Thyroid gland (tissue), 4 donors: ENCODE measurements at regions not wholly inside any gene's neighbourhood (a gene's known extent, or its start where the extent isn't known, plus 50 kb on each side); places are given as distances from the start of the nearest gene placed in this dataset.

Source experiments
- DNase-seq, 2 donors: peaks; one replicate each; pipeline ENCODE4 v3.0.0-alpha.2; 2019
- H3K27ac ChIP-seq, 3 donors: fragments of 200-600 bp; sonication (generic); 1 replicate in 2 of 3; 2 replicates in 1 of 3; pipeline ENCODE4 v1.5.1; 2016 to 2019; ENCODE audit warnings: mild to moderate bottlenecking in 1 of 3, moderate library complexity in 1 of 3
- H3K27me3 ChIP-seq: fragments of 200-600 bp; sonication (generic); one replicate; pipeline ENCODE4 v1.5.1; 2019
- H3K36me3 ChIP-seq, 2 donors: fragments of 200-600 bp; sonication (generic); one replicate each; pipeline ENCODE4 v1.5.1; 2016 to 2019
- H3K4me1 ChIP-seq, 2 donors: fragments of 200-600 bp; sonication (generic); one replicate each; pipeline ENCODE4 v1.5.1; 2017 to 2019
- H3K4me3 ChIP-seq, 3 donors: fragments of 200-600 bp; sonication (generic); replicated peaks in 1 of 3; 1 replicate in 2 of 3; 2 replicates in 1 of 3; pipeline ENCODE4 v1.5.1; 2016; ENCODE audit warnings: mild to moderate bottlenecking in 1 of 3
- H3K9me3 ChIP-seq: fragments of 200-600 bp; sonication (generic); one replicate; pipeline ENCODE4 v1.5.1; 2017
- POLR2A ChIP-seq, 2 donors: fragments of 450-650 bp; IDR thresholded peaks; one replicate each; pipeline ENCODE4 v1.6.1; 2017; ENCODE audit warnings: antibody characterized with exemption in 2 of 2, mild to moderate bottlenecking in 2 of 2, moderate library complexity in 1 of 2
- WGBS, 2 donors: methylation state at CpG; one replicate each; pipeline ENCODE4 v1.1.5; 2017; 5-methylcytosine and 5-hydroxymethylcytosine counted together
- intact Hi-C: fragments of 100-400 bp; cut with DNase I; formaldehyde crosslinking; loops from one replicate; pipeline ENCODE4 v1.15.1; 2023
- TF ChIP-seq, protein P1 (sequence below), 6 experiments: fragments of 200-600 bp in 3 of 6; fragments of 450-650 bp in 3 of 6; sonication (generic) in 3 of 6; IDR thresholded peaks; one replicate each; pipeline ENCODE4 v1.5.1; 2016 to 2019; ENCODE audit warnings: antibody characterized with exemption in 6 of 6, mild to moderate bottlenecking in 2 of 6, inconsistent platforms in 1 of 6, moderate library complexity in 1 of 6

DNA sequence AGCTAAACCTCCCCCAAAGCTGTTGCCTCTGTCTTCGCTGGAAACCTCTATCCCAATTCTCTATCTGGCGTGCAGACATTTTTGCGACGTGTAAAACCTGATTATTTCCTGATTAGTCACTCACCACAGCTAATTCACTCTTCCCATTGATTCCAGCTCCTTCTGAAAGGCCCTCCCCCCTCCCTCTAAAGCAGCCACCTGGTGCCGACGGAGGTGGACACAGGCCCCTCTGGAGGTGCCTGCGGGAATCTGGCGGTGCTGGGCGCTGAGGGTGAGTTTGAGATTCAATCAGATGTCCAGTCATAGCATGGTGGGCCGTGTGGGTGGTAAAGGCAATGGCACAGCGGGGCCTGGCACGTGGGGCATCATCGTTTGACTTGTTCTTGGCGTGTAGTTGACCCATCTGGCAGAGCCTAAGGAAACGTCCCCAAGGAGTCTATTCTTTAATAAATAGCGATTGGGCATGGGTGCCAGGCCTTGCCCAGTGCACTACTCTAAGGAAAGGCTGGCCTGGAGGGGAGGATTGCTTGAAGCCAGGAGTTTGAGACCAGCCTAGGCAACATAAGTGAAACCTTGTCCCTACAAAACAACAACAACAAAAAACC is 271.1 kb upstream of the MVB12B start:
- no peaks in the 10 kb centered on the region for H3K4me1 ChIP-seq
- no peak for DNase-seq
- H3K9me3 ChIP-seq = no peaks in the 10 kb centered on the region
- no peak overlapping the region for H3K4me3 ChIP-seq
- no peaks in the 10 kb centered on the region for H3K36me3 ChIP-seq
- H3K27me3 ChIP-seq = no peaks in the 10 kb centered on the region
- 79 to 85% methylated on average over 16 of the region's 16 CpGs for WGBS, 2 donors
- no peak for TF ChIP-seq POLR2A (IDR thresholded peaks at IDR 0.05)
- TF ChIP-seq, protein P1, sequence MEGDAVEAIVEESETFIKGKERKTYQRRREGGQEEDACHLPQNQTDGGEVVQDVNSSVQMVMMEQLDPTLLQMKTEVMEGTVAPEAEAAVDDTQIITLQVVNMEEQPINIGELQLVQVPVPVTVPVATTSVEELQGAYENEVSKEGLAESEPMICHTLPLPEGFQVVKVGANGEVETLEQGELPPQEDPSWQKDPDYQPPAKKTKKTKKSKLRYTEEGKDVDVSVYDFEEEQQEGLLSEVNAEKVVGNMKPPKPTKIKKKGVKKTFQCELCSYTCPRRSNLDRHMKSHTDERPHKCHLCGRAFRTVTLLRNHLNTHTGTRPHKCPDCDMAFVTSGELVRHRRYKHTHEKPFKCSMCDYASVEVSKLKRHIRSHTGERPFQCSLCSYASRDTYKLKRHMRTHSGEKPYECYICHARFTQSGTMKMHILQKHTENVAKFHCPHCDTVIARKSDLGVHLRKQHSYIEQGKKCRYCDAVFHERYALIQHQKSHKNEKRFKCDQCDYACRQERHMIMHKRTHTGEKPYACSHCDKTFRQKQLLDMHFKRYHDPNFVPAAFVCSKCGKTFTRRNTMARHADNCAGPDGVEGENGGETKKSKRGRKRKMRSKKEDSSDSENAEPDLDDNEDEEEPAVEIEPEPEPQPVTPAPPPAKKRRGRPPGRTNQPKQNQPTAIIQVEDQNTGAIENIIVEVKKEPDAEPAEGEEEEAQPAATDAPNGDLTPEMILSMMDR (IDR thresholded peaks at IDR 0.05) = no peak
- H3K27ac ChIP-seq = no peak overlapping the region
- intact Hi-C loops = no loop called here

DNA sequence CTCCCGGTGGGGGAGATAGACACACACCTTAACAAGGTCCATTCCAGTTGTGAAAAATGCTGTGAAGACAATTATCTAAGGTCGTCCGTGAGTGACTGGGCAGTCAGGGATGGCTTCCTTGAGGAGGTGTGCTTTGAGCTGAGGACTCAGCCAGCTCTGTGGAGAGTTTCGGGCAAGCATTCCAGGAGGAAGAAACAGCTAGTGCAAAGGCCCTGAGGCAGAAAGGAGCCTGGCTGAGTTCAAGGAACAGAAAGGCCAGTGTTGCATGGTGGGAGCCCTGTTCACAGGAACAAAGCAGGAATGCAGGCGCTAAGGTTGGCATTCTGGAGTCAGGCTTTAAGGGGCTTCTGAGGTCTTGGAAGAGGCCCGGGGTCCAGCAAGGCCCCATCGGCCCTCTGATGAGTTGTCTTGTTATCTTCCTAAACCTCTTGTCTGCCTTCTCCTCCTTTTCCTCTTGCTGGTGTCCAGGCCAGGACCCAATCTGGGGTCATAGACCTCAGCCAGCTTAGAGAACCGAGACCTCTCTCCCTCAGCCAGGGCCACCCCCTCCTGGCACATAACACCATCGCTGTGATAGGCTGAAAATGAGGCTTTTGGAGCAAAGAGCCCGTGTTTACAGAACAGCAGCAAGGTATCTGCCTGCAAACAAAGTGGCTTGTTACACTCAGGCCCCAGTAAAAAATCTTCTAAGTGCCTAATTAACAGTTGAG is 270.2 kb upstream of the MVB12B start:
- 78 to 79% methylated on average over 10 of the region's 10 CpGs for WGBS, 2 donors
- Histone ChIP-seq H3K4me1 (no peaks in the 10 kb centered on the region), H3K27ac (no peak overlapping the region), H3K27me3 (no peaks in the 10 kb centered on the region), H3K4me3 (no peak overlapping the region), H3K9me3 (no peaks in the 10 kb centered on the region), H3K36me3 (no peaks in the 10 kb centered on the region)
- no peak for DNase-seq
- intact Hi-C loops = no loop called here
- no peak for TF ChIP-seq POLR2A (IDR thresholded peaks at IDR 0.05)
- TF ChIP-seq, protein P1 (IDR thresholded peaks at IDR 0.05) = no peak

DNA sequence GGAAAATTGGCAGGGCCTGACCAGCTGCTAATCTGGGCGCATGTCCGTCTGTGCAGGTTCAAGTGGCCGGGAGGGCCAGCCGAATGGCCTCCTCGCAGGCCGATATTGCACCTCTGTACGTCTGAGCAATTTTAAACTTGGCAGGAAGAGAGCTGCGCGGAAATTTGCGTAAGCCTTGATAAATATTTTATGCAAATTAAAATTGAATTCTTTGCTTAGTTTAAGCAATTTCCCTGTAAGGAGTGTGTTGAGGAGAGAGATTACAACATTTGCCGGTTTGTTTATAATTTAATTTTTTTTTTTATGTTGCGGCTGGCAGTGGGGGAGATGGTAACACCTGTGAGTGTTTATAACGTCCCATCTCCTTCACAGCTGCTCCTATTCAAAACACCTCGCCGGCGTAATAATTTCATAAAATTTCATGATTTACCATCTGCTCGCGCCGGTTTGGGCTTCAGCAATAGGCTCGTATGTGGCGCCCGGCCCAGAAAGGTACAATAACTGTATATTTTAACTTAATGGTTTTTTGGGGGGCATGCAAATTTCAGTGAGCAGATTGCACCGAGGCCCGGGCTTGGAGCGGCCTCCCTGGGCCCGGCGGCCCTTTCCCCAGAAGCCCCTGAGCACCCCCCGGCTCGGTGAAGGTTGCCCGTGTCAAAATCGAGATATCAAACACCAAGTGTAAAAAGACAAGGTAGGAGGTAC is 269.4 kb upstream of the MVB12B start:
- DNase-seq = no peak
- TF ChIP-seq, protein P1 (IDR thresholded peaks at IDR 0.05) = no peak
- TF ChIP-seq POLR2A (IDR thresholded peaks at IDR 0.05) = no peak
- no peak overlapping the region for H3K27ac ChIP-seq
- no peak overlapping the region for H3K4me3 ChIP-seq
- intact Hi-C loops = no loop called here
- no peaks in the 10 kb centered on the region for H3K4me1 ChIP-seq
- H3K36me3 ChIP-seq = no peaks in the 10 kb centered on the region
- no peaks in the 10 kb centered on the region for H3K9me3 ChIP-seq
- no peaks in the 10 kb centered on the region for H3K27me3 ChIP-seq
- 82 to 85% methylated on average over 31 of the region's 31 CpGs for WGBS, 2 donors

DNA sequence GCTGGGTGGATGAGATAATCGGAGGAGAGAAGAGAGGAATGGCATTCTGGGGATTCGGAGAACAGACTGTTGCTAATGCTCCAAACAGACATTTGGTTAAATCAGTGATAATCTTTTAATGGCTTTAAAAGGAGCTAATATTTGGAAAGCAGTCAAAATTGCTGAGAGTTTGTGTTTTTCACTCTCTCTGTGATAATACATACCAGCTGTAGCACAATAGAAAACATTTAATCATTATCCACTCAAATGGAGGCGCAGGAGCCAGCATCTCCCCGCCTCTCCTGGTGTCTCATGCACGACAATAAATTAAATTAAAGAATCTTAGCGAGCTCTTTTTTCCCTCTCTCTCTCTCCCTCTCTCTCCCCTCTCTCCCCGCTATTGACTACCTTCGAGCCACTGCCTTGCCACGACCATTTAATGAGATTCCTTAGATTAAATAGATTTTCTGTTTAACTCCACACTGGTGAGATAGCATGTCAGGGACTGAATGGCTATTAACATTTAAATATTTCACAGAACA is 268.6 kb upstream of the MVB12B start:
- Histone ChIP-seq H3K4me1 (no peaks in the 10 kb centered on the region), H3K27ac (no peak overlapping the region), H3K4me3 (no peak overlapping the region), H3K27me3 (no peaks in the 10 kb centered on the region), H3K9me3 (no peaks in the 10 kb centered on the region), H3K36me3 (no peaks in the 10 kb centered on the region)
- 55 to 62% methylated on average over 9 of the region's 9 CpGs for WGBS, 2 donors
- TF ChIP-seq, protein P1 (IDR thresholded peaks at IDR 0.05) = no peak
- no peak for DNase-seq
- intact Hi-C loops = no loop called here

DNA sequence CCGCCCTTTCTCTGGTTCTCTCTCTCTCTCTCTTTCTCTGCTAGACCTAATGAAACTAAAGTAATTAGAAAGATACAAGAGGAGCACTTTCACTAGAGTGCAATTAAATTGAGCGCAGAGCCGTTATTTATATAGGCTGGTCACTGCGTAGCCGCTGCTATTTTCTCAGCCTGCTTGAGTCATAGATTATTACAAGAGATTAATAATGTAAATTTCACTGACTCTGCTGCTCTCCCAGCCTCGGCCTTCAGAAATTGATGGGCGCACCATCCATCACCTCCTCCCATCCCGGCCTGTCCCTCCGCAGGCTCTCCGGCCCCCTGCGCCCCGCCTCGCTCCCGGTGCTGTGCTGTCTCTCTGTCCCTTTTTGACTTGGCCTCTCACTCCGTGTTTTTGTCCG is 268.0 kb upstream of the MVB12B start:
- no peak for DNase-seq
- H3K9me3 ChIP-seq = no peaks in the 10 kb centered on the region
- intact Hi-C loops = no loop called here
- H3K27me3 ChIP-seq = no peaks in the 10 kb centered on the region
- WGBS, 2 donors = 72% methylated on average over 15 to 16 of the region's 16 CpGs
- no peaks in the 10 kb centered on the region for H3K4me1 ChIP-seq
- no peaks in the 10 kb centered on the region for H3K36me3 ChIP-seq
- no peak overlapping the region for H3K4me3 ChIP-seq
- TF ChIP-seq, protein P1 (IDR thresholded peaks at IDR 0.05) = no peak
- no peak for TF ChIP-seq POLR2A (IDR thresholded peaks at IDR 0.05)
- no peak overlapping the region for H3K27ac ChIP-seq
